Esophagus squamous epithelium (tissue), 4 donors: ENCODE measurements at regions not wholly inside any gene's neighbourhood (a gene's known extent, or its start where the extent isn't known, plus 50 kb on each side); places are given as distances from the start of the nearest gene placed in this dataset.

Experiments used
- CTCF ChIP-seq, 6 experiments: fragments of 450-650 bp in 4 of 6; fragments of 200-600 bp in 2 of 6; sonication (generic) in 2 of 6; IDR thresholded peaks; one replicate each; pipeline ENCODE4 v1.5.1; 2016 to 2019; ENCODE audit warnings: antibody characterized with exemption in 6 of 6, mild to moderate bottlenecking in 4 of 6, moderate library complexity in 4 of 6
- POLR2A ChIP-seq, 4 donors: fragments of 450-650 bp; IDR thresholded peaks; one replicate each; pipeline ENCODE4 v1.6.1; 2017; ENCODE audit warnings: antibody characterized with exemption in 4 of 4, mild to moderate bottlenecking in 4 of 4, moderate library complexity in 3 of 4

GRCh38 chr2:61763605-61764034, 90.2 kb downstream of the FAM161A start:
- no peak for TF ChIP-seq CTCF (IDR thresholded peaks at IDR 0.05)
- no peak for TF ChIP-seq POLR2A (IDR thresholded peaks at IDR 0.05)
